ENCODE measurements at regions not wholly inside any gene's neighbourhood (a gene's known extent, or its start where the extent isn't known, plus 50 kb on each side); places are given as distances from the start of the nearest gene placed in this dataset.
A peak's percentile ranks its signal among the peaks of the same experiment; 100 is the strongest.

GRCh38 chr6:168896321-168896720 lies 357.3 kb downstream of the THBS2 start:
- no peak for DNase-seq

DNA sequence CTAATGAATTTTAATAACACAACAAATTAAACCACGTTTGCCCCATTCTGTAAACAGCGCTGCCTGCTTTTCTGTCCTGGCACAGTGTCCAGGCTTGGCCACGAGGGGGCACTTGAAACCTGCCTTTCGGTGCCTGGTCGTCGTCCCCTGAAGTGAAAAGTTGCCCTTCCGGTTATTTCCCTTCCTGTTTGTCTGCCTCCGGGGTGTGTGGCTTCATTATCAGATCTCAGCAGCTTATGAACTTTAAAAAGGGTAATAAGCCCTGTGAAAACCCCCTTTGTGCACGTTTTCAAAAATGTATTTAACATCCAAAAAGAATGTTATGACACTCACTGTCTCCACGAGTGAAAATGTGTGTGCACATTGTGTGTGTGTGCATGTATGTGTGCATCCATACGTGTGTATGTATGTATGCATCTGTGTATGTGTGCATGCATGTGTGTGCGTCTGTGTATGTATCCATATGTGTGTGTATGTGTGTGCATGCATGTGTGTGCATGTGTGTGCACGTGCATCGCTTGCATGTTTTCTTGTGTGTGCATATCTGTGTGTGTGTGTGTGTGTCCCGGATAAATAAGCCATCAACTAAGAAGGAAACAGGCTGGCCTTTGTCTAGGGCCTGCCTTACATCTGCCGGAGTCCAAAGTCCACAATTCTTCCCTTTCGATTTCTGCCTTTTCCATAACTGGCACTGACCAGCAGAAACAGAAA lies 358.4 kb downstream of the THBS2 start:
- DNase-seq, result peak; percentile 80

GRCh38 chr6:168892031-168892430 lies 361.6 kb downstream of the THBS2 start:
- no peak for DNase-seq

- no peak for DNase-seq
Measured at GRCh38 chr6:168890981-168891365, 362.7 kb downstream of the THBS2 start.

DNA sequence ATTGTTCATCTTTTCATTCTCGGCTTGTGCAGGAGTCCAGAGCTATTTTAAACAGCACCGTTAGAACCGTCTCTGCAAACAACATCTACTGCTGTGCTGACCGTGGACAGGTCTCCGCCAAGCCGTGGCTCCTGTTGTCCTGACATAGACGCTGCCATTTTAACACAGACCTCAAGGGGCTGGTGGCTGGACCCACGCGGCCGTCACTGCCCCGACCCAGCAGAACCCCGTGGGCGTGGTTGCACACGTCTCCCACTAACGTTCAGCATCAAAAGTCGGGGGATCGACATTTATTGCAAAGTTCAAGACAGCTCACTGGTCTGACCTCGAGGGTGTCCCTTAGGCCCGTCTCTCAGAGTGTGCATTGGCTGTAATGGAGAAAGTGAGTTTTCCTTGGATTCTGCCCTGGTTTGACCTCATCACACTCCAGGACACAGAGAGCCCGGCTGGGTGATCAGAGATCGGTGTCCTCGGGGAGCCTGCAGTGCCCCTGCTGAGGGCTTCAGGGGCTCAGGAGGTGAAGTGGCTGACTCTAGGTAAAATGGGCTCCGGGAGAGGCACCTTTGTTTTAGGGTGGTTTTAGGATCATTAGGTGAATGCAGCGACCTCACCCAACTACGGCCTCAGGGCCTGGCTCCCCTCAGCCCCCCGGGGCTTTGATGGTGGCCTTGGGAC lies 363.2 kb downstream of the THBS2 start:
- no peak for DNase-seq

- no peak for DNase-seq
Measured at GRCh38 chr6:168888786-168889345, 364.8 kb downstream of the THBS2 start.

DNA sequence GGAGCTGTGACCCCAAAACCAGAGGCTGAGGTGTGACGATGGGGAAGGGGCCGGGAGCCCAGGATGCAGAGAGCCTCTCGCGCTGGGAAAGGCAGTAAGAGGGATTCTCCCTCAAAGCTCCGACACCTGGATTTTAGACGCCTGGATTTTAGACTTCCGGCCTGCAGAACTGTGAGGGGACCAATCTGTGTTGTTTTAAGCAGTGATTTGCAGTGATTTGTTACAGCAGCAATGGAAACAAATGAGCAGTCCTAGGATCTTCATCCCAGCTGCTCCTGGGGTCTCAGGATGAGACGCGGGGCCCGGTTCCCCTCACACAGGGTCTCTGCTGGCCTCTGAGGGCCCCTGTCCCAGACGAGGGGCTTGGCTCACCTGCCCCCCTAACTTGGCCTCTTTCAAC lies 365.5 kb downstream of the THBS2 start:
- no peak for DNase-seq

DNA sequence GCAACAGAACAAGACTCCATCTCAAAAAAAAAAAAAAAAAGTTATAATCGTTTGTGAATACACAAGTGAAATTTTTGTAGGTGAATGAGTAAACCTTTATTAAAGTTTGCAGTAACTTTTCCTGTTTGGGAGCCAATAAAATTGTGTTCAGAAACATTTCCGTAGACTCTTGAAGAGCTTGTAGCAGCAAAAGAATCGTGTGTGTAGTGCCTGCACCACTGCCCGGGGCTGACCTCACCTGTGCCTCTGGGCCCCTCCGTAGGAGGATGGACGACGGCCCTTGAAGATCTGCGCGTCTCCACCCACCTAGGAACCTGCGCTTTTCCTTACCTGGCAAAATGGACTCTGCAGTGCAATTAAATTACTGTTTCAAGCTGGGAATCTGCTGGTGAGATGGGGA lies 366.0 kb downstream of the THBS2 start:
- DNase-seq, result no peak

DNA sequence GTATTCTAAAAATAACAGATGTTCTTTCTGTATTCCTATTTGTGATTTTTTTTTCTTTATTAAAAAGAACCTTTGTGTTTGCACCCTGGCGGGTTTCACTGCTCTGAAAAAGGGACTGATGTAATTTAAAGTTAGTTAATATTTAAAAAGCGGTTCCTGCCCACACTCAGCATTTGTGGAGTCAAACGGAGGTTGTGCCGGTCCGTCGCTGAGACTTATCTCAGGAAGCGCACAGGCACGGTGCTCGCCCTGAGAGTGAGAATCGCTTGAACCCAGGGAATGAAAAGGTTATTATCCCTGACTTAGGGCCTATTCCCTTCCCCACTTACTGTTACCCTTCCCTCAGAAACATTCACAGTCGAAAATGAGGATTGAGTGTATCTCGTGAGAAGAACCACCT lies 366.7 kb downstream of the THBS2 start:
- no peak for DNase-seq

GRCh38 chr6:168885751-168886742 lies 367.6 kb downstream of the THBS2 start:
- DNase-seq, result no peak

DNA sequence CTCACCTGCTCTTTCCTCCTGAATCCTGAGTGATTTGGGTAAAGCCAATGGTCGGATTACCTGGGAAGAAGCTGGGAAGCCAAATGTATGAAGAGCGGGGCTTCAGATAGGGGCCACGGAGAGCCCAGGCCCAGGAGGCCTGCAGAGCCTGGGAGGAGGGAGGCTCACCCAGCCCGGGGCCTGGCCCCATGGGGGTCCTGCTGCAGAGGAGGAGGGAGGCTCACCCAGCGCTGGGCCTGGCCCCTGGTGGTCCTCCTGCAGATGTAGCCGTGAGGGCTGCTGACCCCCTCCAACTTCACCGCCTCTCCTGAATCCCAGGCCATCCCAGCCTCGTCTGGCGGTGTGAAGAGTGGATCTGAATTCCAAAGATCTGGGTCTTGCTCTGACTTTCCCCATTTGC lies 368.4 kb downstream of the THBS2 start:
- no peak for DNase-seq

DNA sequence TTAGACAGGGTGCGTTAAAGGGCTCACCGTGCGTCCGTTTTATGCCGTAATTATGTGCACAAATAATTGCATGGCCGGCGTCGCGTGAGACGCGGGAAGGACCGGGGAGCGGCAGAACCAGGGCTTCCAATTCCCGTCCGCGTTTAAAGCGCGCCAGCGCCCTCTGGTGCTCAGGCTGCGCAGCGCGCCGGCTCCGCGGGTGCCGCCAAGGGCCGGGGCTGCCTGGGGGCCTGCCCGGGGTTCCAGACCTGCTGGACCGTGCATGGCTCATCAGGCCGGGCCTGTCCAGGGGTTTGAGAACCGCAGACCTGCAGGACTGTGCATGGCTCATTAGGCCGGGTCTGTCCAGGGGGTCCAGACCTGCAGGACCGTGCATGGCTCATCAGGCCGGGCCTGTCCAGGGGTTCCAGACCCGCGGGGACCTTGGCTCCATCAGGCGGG lies 369.0 kb downstream of the THBS2 start:
- peak; percentile 72 for DNase-seq

DNA sequence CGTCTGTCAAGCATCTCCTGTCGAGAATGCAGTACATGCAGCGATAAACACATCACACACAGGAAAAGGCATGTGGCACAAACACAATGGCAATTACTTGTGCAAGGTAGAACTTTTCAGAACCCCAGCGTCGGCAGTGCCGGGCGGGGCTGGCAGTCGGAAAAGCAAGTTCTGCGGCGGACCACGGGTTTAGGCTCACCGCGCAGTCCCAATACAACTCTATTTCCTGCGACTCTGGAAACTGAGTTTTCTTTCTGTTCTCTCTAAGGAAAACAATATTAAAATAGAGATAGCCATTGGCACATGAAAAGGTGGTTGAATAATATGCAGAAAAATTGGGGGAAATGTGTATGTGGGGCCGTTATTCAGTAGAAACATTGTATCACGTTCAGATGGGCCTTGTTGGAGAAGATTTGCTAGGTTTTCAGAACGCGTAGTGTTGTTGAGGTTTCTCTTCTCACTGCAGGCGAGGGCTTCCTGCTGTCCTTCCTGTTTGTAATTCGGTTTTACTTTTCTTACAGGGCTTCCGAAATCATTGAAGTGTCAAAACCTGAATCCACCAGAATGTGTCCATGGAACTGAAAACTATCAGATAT lies 369.5 kb downstream of the THBS2 start:
- DNase-seq, result no peak

DNA sequence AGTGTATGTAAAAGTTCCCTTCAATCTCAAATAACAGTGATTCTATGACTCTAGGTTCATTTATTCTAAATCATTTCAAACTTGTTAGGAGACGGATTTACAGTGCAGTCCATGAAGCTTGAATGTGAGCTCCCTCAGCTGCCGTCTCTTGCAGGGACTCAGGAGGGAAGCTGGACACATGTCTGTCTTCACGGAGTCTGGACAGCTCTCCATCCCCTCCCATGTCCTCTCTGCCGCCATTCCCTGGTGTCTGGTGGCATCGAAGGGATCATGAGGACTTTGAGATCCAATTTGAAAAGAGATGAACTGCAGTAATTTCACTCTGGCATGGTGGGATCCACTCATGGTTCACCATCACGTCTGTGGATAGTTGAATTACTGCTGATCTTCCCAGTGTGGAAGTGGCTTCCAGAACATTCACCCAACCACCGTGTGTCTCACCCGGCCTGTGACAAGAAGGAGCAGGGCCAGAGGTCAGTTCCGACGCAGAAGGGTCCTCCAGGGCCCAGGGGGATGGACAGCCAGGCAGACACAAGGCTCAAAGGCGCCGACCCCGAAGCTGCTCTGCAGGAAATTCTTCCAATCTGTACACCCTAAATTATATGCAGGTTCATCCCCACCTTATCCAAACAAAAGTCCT lies 370.1 kb downstream of the THBS2 start:
- no peak for DNase-seq

DNA sequence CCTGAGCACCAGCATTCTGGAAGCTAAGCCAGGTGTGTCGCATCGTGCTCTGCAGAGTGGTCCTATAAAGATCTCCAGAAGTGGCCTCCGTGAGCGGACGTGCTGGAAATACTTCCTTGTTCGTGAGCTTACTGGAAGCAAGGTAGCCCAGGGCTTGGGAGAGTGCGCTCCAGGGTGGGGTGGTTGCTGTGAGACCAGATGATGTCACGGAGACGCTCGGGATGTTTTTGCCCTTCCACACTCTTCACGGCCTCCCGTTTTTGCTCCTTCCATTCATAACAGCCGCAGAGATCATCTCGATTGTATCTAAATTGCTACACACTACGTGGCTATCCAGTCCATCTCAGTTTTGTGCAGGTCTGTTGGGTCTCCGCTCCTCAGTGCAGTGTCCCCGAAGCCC lies 373.4 kb downstream of the THBS2 start:
- no peak for DNase-seq

- DNase-seq, result no peak
Measured at GRCh38 chr6:168877821-168878282, 375.8 kb downstream of the THBS2 start.

DNA sequence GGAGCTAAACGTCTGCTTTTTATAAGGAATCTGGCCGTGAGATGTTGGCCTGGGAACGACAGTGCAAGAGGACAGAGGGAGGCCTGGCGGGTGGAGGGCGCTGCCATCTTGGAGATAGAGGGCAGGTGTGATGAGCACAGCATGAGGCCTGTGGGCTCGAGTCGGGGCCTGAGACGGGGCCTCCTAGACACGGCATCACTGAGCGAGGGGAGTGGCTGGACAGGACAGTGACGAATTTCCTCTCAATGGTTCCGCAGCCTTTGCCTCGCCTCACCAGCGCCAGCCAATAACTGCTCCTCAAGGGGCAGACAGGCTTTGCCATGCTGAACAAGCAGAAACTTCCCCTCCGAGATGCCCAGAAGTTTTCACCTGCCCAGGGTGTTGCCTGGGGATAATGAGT lies 376.7 kb downstream of the THBS2 start:
- no peak for DNase-seq

- DNase-seq, result no peak
Measured at GRCh38 chr6:168875811-168876576, 377.7 kb downstream of the THBS2 start.

- no peak for DNase-seq
Measured at GRCh38 chr6:168874637-168875036, 379.0 kb downstream of the THBS2 start.

DNA sequence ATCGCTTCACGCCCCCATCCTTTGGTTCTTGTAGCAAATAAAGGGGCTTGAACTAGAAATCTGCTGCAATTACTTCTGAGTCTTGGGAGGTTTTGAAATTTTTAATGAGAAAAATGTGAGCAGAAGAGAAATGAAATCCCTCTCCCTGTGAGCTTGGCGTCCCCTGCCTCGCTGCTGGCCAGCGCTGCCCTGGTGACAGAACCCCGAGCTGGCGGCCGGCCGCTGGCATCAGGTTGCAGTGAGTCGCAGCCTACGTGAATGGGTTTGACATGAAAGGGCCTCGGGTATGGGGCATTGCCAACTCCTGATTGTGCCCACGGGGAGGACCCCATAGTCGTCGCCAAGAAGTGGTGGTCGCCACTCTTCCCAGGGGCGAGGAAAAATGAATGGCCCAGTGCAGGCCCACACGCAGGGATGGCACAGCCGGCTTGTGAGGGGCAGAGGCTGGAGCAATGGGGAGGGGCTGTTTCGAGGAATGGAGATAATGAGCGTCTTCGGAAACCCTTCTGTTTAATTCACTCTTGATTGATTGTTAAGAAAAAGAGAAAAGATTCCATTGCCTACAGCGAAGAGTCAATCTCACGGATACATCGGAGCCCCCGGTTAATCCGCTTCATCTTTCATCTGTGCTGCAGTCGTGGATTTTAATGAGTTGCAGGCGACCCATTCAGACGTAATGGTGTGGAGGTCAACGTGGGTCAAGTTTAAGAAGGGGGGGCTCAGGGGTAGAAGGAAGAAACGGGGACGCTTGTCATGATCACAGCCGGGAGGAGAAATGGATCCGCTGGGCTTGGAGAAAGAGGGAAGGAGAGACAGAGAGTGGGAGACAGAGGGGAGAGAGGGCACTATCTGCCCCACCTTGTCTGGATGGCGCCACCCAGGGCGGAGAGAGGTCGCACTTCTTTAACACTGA lies 380.1 kb downstream of the THBS2 start:
- no peak for DNase-seq

Measured in activated CD4-positive, alpha-beta T cell treated with anti-CD3 and anti-CD28 coated beads, Interleukin-2, amount 50 U/mL, for 16 hours (primary cell).